AG04449 (cell line): ENCODE measurements at regions not wholly inside any gene's neighbourhood (a gene's known extent, or its start where the extent isn't known, plus 50 kb on each side); places are given as distances from the start of the nearest gene placed in this dataset.

Experiments
- CTCF ChIA-PET: fragments of 350-600 bp; formaldehyde crosslinking; extraction: SDS; loops from one replicate; lab custom pipeline; 2021; ENCODE audit warnings: antibody characterized with exemption; lab: Yijun Ruan, JAX
- POLR2A ChIA-PET: fragments of 400-600, 350-600 bp; formaldehyde crosslinking; extraction: SDS; loops from one replicate; lab custom pipeline; 2020; ENCODE audit warnings: antibody characterized with exemption, inconsistent platforms; lab: Yijun Ruan, JAX
- DNase-seq: peaks from one replicate; pipeline ENCODE4 v3.0.0-alpha.2; 2010; ENCODE audit warnings: low read depth, low spot score
- H3K4me3 ChIP-seq: 2 replicates; pipeline ENCODE4 v1.5.1; 2011; ENCODE audit warnings: low read depth, mild to moderate bottlenecking, control low read depth, low read length
- CTCF ChIP-seq: IDR thresholded peaks from one replicate; pipeline ENCODE4 v1.5.1; 2011; ENCODE audit warnings: mild to moderate bottlenecking, moderate library complexity, low read length, control low read depth, inconsistent platforms; ENCODE audit not compliant: insufficient read depth; ENCODE audit errors: missing control alignments

- CTCF ChIA-PET: interaction anchor here (1.3 to 2.4 kb wide), 3 partner anchors 9 to 101 kb away, joined by 3 to 6 read pairs (median 5); no protein-coding TSS in a partner anchor
- H3K4me3 ChIP-seq: no peak overlapping the region
- POLR2A ChIA-PET: no interaction called here
- no peak for TF ChIP-seq CTCF
- no peak for DNase-seq
These were observed 149.7 kb downstream of the MRPL14 start for GRCh38 chr6:43977404-43978111.

- H3K4me3 ChIP-seq: no peak overlapping the region
- POLR2A ChIA-PET: no interaction called here
- CTCF ChIA-PET: interaction anchor here (0.9 to 2.4 kb wide), 6 partner anchors 10 to 102 kb away, joined by 3 to 6 read pairs (median 5); no protein-coding TSS in a partner anchor
- no peak for DNase-seq
- no peak for TF ChIP-seq CTCF
These were observed 150.4 kb downstream of the MRPL14 start for GRCh38 chr6:43976706-43977403.

DNA sequence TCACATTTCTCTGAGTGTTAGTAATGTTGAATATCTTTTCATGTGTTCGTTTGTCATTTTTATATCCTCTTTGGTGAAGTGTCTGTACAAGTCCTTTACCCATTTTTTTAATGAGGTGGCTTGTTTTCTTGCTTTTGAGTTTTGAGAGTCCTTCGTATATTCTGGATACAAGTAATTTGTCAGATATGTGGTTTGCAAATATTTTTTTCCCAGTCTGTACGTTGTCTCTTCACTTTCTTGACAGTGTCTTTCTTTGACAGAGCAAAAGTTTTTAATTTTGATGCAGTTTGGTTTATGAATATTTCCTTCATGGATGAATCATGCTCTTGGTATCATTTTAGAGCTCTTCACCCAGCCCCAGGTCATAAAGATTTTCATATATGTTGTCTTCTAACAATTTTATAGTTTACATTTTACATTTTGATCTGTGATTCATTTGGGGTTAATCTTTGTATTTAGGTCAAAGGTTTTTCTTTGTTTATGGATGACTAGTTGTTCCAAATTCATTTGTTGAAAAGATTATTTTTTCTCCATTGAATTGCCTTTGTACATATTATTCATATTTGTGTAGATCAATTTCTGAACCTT, 152.5 kb downstream of the MRPL14 start:
- DNase-seq: no peak
- ChIA-PET CTCF (interaction anchor here (1.9 kb wide), 1 partner anchor 24 kb away, joined by 5 read pairs; no protein-coding TSS in a partner anchor), POLR2A (no interaction called here)
- no peak for TF ChIP-seq CTCF
- no peak overlapping the region for H3K4me3 ChIP-seq

DNA sequence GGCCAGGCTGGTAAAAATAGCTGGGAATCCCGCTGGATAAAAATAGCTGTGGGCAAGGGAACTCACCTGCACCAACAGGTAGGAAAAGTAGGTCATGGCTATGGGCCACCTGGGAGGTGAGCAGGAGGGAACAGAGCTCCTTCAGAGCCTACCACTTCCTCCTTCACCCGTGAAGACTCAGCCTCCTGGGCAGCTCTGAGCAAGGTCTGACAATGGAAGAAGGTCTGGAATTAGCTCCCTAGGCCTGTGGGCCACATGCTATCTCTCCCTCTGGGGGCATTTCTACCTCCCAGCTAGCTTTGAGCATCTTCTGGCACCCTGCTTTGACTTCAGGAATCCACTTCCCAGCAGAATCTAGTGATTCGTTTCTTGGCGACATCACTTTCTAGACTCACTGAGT, 153.9 kb downstream of the MRPL14 start:
- no peak overlapping the region for H3K4me3 ChIP-seq
- DNase-seq: no peak
- CTCF ChIA-PET: interaction anchor here (0.9 to 2.0 kb wide), 8 partner anchors 10 to 304 kb away, joined by 3 to 10 read pairs (median 3); partner anchors contain the start of gene VEGFA
- TF ChIP-seq CTCF: no peak
- POLR2A ChIA-PET: interaction anchor here (1.0 to 1.5 kb wide), 2 partner anchors 17 to 203 kb away, joined by 5 to 6 read pairs; partner anchors contain the start of gene VEGFA

DNA sequence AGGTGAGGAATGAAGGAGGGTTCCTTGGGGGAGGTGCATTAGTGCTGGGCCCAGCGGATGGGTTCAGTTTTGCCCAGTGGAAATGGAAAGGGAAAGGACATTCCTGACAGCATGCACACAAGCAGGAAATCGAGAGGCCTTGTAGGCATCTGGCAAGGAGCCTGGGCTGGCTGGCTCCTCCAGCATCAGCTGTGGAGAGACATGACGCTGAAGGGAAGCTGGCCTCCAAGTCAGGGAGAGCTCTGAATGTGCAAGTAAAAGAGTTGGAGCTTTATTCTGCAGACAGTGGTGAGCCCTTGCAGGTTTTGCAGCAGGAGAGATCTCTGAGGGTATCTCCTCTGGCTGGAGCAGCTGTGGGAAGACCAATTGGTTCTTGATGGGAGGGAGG, 154.3 kb downstream of the MRPL14 start:
- CTCF ChIA-PET: interaction anchor here (0.9 to 2.0 kb wide), 9 partner anchors 9 to 303 kb away, joined by 3 to 10 read pairs (median 3); partner anchors contain the start of gene VEGFA
- POLR2A ChIA-PET: interaction anchor here (1.0 to 1.5 kb wide), 2 partner anchors 18 to 203 kb away, joined by 5 to 6 read pairs; partner anchors contain the start of gene VEGFA
- H3K4me3 ChIP-seq: no peak overlapping the region
- peak; percentile 78 for DNase-seq
- TF ChIP-seq CTCF: no peak
